ENCODE measurements at regions not wholly inside any gene's neighbourhood (a gene's known extent, or its start where the extent isn't known, plus 50 kb on each side); places are given as distances from the start of the nearest gene placed in this dataset.

GRCh38 chr14:106491851-106492250 lies 965.5 kb downstream of the TMEM121 start:
- TF ChIP-seq ESRRG (CRISPR knock-in tag; IDR thresholded peaks at IDR 0.05) (no peak), TOX (CRISPR knock-in tag; IDR thresholded peaks at IDR 0.05; ENCODE audit: borderline replicate concordance) (no peak), OSR1 (CRISPR knock-in tag; IDR thresholded peaks at IDR 0.05) (no peak), CSRNP3 (CRISPR knock-in tag; IDR thresholded peaks at IDR 0.05) (no peak), ARNTL (CRISPR knock-in tag; IDR thresholded peaks at IDR 0.05; ENCODE audit: borderline replicate concordance, low read depth) (no peak)
- TF ChIP-seq, protein P1, sequence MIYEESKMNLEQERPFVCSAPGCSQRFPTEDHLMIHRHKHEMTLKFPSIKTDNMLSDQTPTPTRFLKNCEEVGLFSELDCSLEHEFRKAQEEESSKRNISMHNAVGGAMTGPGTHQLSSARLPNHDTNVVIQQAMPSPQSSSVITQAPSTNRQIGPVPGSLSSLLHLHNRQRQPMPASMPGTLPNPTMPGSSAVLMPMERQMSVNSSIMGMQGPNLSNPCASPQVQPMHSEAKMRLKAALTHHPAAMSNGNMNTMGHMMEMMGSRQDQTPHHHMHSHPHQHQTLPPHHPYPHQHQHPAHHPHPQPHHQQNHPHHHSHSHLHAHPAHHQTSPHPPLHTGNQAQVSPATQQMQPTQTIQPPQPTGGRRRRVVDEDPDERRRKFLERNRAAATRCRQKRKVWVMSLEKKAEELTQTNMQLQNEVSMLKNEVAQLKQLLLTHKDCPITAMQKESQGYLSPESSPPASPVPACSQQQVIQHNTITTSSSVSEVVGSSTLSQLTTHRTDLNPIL (CRISPR knock-in tag; IDR thresholded peaks at IDR 0.05; ENCODE audit: low read depth): no peak
- ATAC-seq: no peak

DNA sequence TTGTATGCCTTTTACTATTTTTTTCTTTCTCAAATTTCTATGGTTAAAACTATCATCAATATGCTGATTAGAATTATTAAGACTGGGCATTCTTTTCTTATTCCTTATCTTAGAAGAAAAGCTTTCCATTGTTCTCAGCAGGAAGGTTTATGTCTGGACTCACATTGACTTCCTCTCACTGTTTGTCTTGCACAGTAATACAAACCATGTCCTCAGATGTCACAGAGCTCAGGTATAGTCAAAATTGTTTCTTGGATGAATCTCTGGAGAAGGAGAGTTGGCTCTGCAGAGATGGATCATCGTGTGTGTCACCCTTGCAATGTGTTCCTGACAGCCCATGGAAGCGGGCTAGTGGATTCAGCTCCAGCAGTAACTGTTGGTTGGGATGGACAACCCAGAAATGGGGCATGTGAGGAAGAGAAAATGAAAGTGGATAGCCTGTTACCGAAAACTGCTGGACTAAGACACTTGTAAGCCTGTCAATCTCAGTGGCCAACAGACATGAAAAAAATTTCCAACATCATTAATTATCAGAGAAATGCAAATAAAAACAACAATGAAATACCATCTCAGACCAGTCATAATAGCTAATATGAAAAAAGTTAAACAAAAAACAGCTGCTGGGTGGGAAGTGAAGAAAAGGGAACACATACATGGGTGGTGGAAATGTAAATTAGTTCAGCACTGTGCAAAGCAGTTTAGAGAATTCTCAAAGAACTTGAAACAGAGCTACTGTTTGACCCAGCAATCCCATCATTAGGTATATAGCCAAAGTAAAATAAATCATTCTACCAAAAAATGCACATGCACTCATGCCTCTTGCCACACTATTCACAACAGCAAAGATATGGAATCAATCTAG lies 967.8 kb downstream of the TMEM121 start:
- TF ChIP-seq ZNF70 (CRISPR knock-in tag; IDR thresholded peaks at IDR 0.05): no peak
- TF ChIP-seq, protein P1 (CRISPR knock-in tag; IDR thresholded peaks at IDR 0.05; ENCODE audit: low read depth): no peak
- TF ChIP-seq RARB (CRISPR knock-in tag; IDR thresholded peaks at IDR 0.05): no peak
- no peak for TF ChIP-seq ZNF8 (CRISPR knock-in tag; IDR thresholded peaks at IDR 0.05)
- no peak for TF ChIP-seq CSRNP3 (CRISPR knock-in tag; IDR thresholded peaks at IDR 0.05)
- TF ChIP-seq OSR1 (CRISPR knock-in tag; IDR thresholded peaks at IDR 0.05): no peak
- no peak for TF ChIP-seq ZFP3 (CRISPR knock-in tag; IDR thresholded peaks at IDR 0.05)
- TF ChIP-seq BACH2 (CRISPR knock-in tag; IDR thresholded peaks at IDR 0.05; ENCODE audit: borderline replicate concordance): no peak
- no peak for TF ChIP-seq ZNF565 (CRISPR knock-in tag; conservative IDR thresholded peaks at IDR 0.05; ENCODE audit: low read depth)
- no peak for TF ChIP-seq TSHZ2 (CRISPR knock-in tag; IDR thresholded peaks at IDR 0.05)
- no peak for TF ChIP-seq GLIS3 (CRISPR knock-in tag; IDR thresholded peaks at IDR 0.05)
- no peak for TF ChIP-seq TCF4 (CRISPR knock-in tag; IDR thresholded peaks at IDR 0.05; ENCODE audit: borderline replicate concordance)
- no peak for TF ChIP-seq PPARA (CRISPR knock-in tag; IDR thresholded peaks at IDR 0.05; ENCODE audit: borderline replicate concordance)
- ATAC-seq: no peak

DNA sequence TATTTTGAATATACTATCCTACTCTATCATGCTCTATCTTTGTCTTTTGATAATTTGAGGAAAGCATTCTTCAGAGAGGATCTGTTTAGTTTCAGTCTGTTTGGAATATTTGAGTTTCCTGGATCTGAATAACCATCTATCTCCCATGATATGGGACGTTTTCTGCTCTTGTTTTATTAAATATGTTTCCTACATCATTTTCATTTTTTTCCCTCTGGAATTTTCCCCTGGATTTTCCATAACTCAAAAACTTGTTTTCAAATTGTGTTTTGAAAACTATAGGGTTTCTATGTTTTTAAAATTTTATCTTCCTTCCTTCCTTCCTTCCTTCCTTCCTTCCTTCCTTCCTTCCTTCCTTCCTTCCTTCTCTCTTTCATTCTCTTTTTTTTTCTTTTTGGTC lies 974.2 kb downstream of the TMEM121 start:
- no peak for ATAC-seq
- TF ChIP-seq, protein P1 (CRISPR knock-in tag; IDR thresholded peaks at IDR 0.05; ENCODE audit: low read depth): no peak
- TF ChIP-seq ZNF565 (CRISPR knock-in tag; conservative IDR thresholded peaks at IDR 0.05; ENCODE audit: low read depth) (no peak), PPARA (CRISPR knock-in tag; IDR thresholded peaks at IDR 0.05; ENCODE audit: borderline replicate concordance) (no peak), POU6F1 (CRISPR knock-in tag; IDR thresholded peaks at IDR 0.05; ENCODE audit: borderline replicate concordance, low read depth) (no peak), PATZ1 (CRISPR knock-in tag; IDR thresholded peaks at IDR 0.05; ENCODE audit: borderline replicate concordance) (no peak), TOX (CRISPR knock-in tag; IDR thresholded peaks at IDR 0.05; ENCODE audit: borderline replicate concordance) (no peak), ZFP3 (CRISPR knock-in tag; IDR thresholded peaks at IDR 0.05) (no peak), BACH2 (CRISPR knock-in tag; IDR thresholded peaks at IDR 0.05; ENCODE audit: borderline replicate concordance) (no peak), GLIS3 (CRISPR knock-in tag; IDR thresholded peaks at IDR 0.05) (no peak), ZC3H10 (CRISPR knock-in tag; IDR thresholded peaks at IDR 0.05) (no peak), ARNTL (CRISPR knock-in tag; IDR thresholded peaks at IDR 0.05; ENCODE audit: borderline replicate concordance, low read depth) (no peak), RARB (CRISPR knock-in tag; IDR thresholded peaks at IDR 0.05) (no peak), SNAI2 (CRISPR knock-in tag; IDR thresholded peaks at IDR 0.05) (no peak)
